Central memory CD4-positive, alpha-beta T cell (primary cell): ENCODE measurements at regions not wholly inside any gene's neighbourhood (a gene's known extent, or its start where the extent isn't known, plus 50 kb on each side); places are given as distances from the start of the nearest gene placed in this dataset.

Experiments
- DNase-seq: peaks from one replicate; pipeline ENCODE4 v3.0.0; 2022

- DNase-seq: no peak
Measured at GRCh38 chr19:16022681-16023080, 53.6 kb upstream of the TPM4 start.

GRCh38 chr19:16023146-16023915 lies 53.0 kb upstream of the TPM4 start:
- no peak for DNase-seq

DNA sequence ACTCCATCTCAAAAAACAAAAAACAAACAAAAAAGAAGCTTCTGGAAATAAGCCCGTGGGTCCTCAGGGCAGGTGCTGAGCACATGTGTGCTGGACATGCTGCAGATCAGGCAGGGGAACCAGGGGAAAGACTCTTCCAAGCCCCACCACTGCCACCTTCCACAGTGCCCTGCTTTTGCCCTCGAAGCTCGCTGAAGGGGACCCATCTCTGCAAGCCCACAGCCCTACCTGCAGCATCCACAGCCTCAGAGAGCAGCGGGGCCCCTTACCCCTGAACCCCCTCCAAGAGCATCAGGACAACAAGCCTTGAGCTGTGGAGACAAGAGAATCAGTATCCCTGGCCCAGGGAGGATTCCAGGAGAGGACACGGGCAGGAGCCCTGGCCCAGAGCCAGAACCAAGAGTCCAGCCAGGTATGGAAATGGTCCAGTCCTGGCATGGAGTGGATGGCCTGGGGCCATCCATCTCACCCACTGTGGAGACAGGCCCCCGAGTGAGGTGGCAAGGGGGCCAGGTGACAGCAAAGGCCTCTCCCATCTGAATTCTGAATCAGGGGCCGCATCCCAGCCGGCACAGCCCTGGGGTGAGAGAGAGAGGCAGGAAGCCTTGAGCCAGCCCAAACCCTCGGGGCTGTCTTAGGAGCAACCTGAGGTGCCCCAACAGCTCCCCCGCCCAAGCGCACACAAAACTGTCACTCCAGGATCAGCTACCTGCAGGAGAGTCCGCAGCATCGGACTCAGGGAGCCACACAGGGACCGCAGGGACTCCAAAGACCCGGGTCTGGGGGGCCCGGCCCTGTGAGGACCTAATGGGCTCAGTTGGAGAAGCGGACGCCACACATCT lies 51.8 kb upstream of the TPM4 start:
- DNase-seq: no peak

DNA sequence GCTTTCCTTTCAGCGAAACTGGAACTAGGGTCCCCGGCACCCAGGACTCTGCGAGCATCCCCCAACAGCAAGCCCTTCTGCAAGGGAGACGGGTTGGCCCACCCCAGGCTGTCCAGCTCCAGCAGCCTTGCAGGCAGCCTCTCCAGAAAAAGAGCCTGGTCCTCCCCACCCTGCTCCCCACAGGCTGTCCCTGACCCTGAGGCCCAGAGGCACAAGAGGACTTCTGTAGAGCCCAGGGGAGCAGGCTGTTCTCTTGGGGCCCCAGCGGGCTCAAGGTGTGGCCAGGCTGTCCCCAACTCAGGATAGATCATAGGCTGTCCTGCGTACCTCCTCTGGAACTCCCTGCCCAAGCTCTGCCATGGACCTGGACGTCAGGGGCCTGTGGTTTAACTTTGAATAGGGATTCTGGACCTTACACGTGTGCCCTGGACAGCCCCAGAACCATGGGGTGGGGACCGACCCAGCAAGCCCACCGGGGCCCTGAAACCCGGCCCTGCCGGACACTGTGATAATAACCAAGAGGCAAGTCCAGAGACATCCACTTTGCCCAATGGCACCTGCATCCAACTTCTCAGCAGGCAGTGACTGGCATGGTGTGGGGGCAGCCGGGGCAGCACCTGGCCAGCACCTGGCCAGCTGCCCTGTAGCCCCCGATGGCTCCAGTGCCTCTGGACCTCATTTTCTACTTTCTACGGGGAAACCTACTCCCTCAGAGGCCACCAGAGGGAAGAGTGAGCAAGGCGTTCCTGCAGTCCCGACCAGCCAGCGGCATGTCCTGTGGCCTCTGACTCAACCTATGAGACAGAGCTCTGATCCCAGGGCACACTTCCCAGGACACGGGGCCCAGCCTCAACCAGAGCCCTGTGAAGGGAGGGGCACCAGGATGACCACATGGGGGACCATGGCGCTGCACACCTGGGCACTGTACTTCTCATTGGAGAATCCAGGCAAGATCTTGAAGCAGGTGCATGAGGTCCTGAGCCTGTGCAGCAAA lies 50.9 kb upstream of the TPM4 start:
- no peak for DNase-seq

- DNase-seq: no peak
Measured at GRCh38 chr19:16026131-16026530, 50.2 kb upstream of the TPM4 start.
